H1 (cell line): ENCODE measurements at regions not wholly inside any gene's neighbourhood (a gene's known extent, or its start where the extent isn't known, plus 50 kb on each side); places are given as distances from the start of the nearest gene placed in this dataset.

ENCODE experiments used
- ASH2L ChIP-seq: fragments of 200-600, 300-600 bp; sonication (generic); IDR thresholded peaks from one replicate; pipeline ENCODE4 v1.7.1; 2017; ENCODE audit warnings: low read length
- GTF2F1 ChIP-seq: IDR thresholded peaks from 2 replicates; pipeline ENCODE4 v1.6.1; 2012; ENCODE audit warnings: low read depth, low read length, improper control_type of control experiment, borderline replicate concordance
- HDAC6 ChIP-seq: IDR thresholded peaks from one replicate; pipeline ENCODE4 v1.7.1; 2012; ENCODE audit warnings: low read depth, mild to moderate bottlenecking, inconsistent platforms, low read length, moderate library complexity
- NRF1 ChIP-seq: IDR thresholded peaks from 2 replicates; pipeline ENCODE4 v1.6.1; 2011; ENCODE audit warnings: mild to moderate bottlenecking, low read depth, low read length, improper control_type of control experiment
- RXRA ChIP-seq: IDR thresholded peaks from 2 replicates; pipeline ENCODE4 v1.6.1; 2011; ENCODE audit warnings: low read depth, mild to moderate bottlenecking, low read length, moderate library complexity; ENCODE audit not compliant: insufficient read depth
- ZNF274 ChIP-seq: IDR thresholded peaks from 2 replicates; pipeline ENCODE4 v1.7.0; 2012; ENCODE audit warnings: low read length, borderline replicate concordance; ENCODE audit errors: extremely low read depth

- TF ChIP-seq GTF2F1 (no peak), NRF1 (no peak), ZNF274 (no peak), HDAC6 (no peak), ASH2L (no peak), RXRA (no peak)
Measured at GRCh38 chr17:79560527-79560926, 50.3 kb downstream of the RBFOX3 start (continued).
